ENCODE measurements at regions not wholly inside any gene's neighbourhood (a gene's known extent, or its start where the extent isn't known, plus 50 kb on each side); places are given as distances from the start of the nearest gene placed in this dataset.
"Not testable (repeated sequence)": the region's sequence is repeated elsewhere in the genome, so short reads cannot be mapped to it uniquely, and the experiment has no call there.

DNA sequence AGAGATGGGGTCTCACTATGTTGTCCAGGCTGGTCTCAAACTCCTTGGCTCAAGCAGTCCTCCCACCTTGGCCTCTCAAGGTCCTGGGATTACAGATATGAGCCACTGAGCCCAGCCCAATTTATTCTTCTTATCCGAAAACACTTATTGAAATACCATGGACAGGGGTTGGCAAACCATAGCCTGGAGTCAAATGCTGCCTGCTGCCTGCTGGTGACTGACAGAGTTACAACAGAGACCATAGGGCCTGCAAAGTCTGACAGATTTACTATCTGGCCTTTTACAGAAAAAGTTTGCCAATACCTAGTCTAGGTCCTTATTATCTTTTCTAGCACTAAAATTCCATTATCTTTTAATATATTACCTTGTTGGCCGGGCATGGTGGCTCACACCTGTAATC, 87.1 kb upstream of the ZNF281 start:
- no peak for DNase-seq (ENCODE audit: low read depth)

- DNase-seq (ENCODE audit: low read depth): no peak
Measured at GRCh38 chr1:200495901-200496300, 86.1 kb upstream of the ZNF281 start.

DNA sequence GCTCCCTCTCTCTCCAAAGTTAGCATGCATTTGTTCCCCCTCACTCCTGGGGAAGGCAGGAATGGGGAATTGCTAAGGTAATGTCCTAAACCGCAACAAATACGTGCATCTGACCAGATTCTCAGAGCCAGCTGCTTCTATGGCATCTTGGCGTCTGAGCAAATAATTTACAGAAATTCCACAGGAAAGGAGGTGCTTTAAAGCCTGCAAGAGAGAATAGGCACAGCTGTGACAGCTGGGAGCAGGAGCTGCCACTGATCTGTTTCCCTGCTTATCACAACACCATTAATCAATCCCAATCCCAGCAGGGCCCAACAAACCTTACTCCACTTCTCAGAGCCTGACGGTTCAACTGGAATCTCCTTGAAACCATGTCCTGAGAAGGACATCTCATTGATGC, 83.5 kb upstream of the ZNF281 start:
- DNase-seq (ENCODE audit: low read depth): no peak

GRCh38 chr1:200491103-200491502, 81.3 kb upstream of the ZNF281 start:
- no peak for DNase-seq (ENCODE audit: low read depth)

DNA sequence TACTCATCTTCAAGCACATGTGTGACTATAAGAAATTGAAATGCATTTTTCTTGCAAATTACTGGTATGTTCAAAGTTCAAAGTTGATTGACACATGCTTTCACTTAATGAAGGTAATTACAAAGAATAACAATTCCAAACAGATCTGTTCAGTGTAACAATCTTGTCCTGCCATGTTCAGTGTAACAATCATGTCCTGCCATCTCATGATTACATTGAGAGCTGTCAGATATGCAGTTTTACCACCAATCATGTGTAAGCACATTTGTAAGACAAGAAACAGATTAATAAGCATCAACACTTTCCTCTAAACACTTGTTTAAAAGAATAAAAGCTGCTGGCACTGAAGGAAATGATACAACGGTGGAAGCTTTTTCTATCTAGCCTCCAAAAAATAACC, 80.3 kb upstream of the ZNF281 start:
- DNase-seq (ENCODE audit: low read depth): no peak

- DNase-seq (ENCODE audit: low read depth): peak; percentile 49
Measured at GRCh38 chr1:200488375-200489165, 78.7 kb upstream of the ZNF281 start.

GRCh38 chr1:200487650-200488049, 77.8 kb upstream of the ZNF281 start:
- peak; percentile 15 for DNase-seq (ENCODE audit: low read depth)

DNA sequence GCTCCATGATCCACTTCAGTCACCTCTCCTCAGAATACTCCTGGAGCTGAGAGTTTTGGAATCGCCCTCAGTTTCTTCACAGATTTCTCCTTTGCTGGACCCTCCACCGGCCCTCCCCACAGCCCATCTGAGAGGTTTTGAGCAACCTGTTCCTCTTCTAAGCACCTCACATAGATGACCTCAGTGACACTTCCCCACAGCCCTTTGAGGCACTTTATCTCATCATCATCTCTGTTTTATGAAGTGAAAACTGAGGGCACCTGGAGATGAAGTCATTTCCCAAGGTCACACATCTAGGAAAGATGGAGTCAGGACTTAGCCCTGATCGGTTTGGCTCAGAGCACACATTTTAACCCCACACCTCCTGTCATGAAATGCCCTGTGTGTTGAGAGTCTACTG, 76.8 kb upstream of the ZNF281 start:
- no peak for DNase-seq (ENCODE audit: low read depth)

- not testable (repeated sequence) for DNase-seq (ENCODE audit: low read depth)
Measured at GRCh38 chr1:200484438-200484946, 74.7 kb upstream of the ZNF281 start.

DNA sequence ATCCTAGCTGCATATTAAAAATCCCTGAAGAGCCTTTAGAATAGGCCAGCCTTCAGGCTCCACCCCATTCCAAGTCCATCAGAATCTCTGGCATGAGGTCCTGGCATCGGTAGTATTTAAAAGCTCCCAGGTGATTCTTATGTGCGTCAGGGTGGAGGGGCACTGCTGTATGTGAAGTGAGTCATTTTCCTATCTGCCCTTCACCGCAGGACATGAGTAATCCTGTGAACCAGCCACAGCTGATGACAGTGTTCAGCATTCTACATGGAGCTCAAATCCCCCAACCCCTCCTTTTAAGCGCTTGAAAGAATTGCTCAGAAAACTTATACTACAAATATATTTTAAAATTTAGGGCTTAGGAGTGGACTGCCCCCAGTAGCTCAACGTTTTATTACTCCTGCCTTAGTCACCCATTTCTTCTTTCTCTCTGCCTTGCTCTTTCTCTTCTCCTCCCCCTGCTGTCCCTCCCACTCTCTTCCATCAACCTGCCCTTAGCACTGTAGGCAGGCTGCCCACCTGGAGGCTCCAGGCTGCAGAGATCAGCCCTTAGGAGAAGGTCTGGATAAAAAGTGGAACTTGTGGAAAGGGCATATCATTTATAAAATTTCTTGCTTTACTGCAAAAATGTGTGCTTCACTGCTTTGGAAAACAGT, 73.8 kb upstream of the ZNF281 start:
- DNase-seq (ENCODE audit: low read depth): peak; percentile 93

DNA sequence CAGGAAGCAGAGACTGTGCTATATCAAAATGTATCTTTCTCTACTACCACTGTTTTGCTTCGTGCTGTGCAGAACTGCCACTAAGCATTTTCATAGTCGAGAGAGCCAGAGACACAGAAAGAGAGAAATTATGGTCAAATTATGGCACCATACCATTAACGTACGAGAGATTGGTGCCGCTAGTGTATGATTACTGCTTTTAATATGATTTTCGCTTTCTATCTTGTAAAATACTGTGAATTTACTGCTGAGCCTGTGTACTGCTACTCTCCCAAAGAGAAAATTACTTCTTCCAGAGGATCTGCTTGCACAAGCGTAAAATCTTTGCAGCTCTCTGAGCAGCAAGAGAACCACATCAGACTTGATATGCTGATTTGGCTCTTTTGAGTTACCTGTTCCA, 71.1 kb upstream of the ZNF281 start:
- DNase-seq (ENCODE audit: low read depth): no peak

- DNase-seq (ENCODE audit: low read depth): no peak
Measured at GRCh38 chr1:200479816-200480215, 70.0 kb upstream of the ZNF281 start.

- no peak for DNase-seq (ENCODE audit: low read depth)
Measured at GRCh38 chr1:200478945-200479558, 69.2 kb upstream of the ZNF281 start.

DNA sequence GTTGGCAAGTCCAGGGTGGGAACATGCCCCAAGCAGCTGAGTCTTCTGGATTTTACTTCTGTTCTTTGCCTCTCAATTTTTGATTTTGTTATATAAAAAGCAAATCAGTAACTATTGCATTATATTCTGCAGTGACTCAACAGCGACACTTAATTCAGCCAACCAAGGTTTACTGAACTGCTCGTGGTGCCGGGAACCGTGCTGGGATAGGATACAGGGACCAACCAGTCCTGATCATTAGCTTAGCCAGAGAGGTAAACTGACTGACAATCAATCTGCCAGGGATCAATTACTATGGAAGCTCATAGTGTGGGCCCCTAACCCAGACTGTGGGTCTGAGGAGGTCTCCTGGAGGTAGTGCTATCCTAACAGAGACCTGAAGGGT, 68.4 kb upstream of the ZNF281 start:
- no peak for DNase-seq (ENCODE audit: low read depth)

DNA sequence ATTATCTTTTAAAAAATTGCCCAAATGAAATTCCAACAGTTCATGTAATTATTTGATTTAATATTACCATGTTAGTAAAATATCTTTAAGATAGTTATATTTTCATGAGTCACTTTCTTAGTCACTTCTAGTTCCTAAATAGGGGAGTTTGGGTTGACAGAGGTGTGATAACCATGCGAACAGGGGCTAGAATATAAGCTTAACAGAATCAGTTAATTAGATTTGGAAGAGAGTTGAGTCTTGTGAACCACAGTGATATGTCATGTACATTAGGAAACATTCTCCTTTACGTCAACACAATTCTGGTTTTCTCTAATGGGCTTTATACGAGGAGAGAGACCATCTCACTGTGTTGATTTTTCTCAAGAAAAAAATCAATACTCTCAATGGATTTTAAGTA, 64.8 kb upstream of the ZNF281 start:
- DNase-seq (ENCODE audit: low read depth): no peak

DNA sequence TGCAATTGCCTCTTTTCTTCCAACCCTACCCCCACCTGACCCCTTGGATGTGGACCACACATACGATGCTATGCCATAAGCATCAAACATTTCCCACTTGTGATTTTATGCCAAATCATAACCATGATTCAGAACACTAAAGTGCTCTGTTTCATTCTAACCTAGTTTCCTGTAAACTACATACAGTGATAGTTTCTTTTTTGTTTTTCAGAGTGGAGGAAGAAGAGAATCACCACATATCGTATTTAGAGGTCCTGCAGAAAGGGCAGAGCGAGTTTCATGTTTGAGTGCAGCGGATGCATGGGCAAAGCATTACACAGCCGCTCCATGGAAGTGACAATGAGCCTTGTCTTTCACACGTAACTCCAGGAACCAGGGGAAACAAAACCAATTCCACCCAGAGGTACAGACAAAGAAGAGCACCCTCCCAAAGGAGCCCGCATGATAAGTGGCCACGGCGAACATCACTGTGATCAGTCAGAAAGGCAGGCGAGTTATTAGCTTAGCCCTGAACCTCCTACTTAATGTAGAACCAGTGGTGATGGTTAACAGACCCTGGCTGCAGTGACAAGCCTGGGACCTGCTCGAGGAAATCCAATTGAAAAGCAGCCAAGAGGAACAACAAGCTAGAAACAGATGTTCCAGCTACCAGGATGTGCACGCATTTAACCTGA, 64.0 kb upstream of the ZNF281 start:
- no peak for DNase-seq (ENCODE audit: low read depth)

- DNase-seq (ENCODE audit: low read depth): no peak
Measured at GRCh38 chr1:200471739-200472138, 61.9 kb upstream of the ZNF281 start.

DNA sequence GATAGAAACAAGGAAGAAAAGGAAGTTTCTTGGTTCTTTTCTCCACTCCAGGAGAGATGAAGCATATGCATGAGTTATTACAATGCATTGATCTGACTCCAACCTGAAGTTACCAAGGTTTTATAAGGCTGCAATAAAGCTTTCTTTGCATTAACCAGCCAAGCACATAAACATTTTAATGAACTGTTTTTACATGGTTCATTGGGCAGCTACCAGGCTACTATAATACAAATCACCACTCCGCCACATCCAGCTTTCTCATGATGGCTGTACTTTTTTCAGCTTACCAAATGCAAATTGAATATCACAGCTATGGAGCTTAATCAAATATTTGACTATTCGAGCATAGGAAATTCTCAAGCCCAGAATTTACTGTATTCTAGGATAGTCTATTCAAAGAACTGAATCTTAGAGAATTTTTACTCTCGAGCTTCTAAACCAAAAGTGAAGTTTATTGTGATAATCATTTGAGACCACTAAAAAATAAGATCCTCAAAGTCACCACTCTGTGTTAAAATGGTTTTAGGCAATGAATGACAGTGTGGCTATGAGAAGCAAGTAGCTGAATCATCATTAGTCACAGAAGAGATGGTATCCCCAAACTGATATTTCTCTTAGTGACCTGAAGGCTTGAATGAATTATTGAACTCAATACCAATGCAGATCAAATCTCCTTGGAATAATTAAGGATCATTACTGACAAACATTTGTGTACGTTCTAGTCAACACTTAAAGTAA, 58.6 kb upstream of the ZNF281 start:
- DNase-seq (ENCODE audit: low read depth): no peak

DNA sequence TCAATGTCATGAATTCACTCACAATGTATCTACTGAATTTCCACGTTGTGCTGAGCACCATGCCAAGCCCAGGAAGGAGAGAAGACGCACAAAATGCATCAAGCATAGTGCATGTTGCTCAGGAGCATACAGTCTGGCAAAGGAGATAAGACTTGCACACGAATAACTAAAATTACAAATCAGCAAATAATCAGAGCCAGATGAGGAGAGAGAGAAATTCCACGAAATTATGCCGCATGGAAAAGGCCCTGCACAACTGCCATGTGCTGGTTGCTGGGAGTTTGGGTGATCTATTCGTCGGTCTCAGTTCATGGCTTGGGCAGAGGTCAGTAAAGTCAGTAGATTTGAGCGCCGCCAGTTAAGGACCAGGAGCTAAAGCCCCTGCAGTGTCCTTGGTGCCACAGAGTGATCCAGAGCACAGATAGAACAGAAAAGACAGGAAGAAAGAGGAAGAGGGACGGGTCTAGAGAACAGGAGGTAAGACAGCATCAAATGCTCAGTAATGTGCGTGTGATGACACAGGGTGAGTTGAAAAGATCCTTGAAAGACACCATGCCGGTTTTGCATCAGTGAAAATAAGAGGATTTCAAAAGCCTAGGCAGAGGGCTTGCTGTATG, 55.1 kb upstream of the ZNF281 start:
- no peak for DNase-seq (ENCODE audit: low read depth)

Measured in HS-27A (cell line).